ENCODE measurements at regions not wholly inside any gene's neighbourhood (a gene's known extent, or its start where the extent isn't known, plus 50 kb on each side); places are given as distances from the start of the nearest gene placed in this dataset.

DNA sequence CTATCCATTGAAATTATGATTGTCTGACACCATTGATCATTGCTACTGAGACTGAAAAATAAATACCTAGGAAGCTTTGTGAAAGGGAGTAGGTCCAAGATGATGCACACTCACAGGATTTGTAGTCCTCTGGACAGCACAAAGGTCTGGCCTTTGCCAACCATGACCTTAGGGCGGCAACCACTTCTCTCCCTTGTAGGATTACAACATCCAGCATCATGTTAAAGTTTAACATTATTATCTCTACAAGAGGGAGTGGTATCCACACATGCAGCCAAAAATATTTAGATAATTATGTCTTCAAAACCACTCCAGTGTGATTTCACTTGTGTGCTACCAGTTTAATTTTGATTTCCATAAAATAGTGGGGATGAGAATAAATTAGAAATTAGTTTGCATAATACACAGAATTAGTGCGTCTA is 51.1 kb upstream of the NHSL1 start:
- no peak for DNase-seq (ENCODE audit: low read depth in 3 of 3, low spot score in 2 of 3)

DNA sequence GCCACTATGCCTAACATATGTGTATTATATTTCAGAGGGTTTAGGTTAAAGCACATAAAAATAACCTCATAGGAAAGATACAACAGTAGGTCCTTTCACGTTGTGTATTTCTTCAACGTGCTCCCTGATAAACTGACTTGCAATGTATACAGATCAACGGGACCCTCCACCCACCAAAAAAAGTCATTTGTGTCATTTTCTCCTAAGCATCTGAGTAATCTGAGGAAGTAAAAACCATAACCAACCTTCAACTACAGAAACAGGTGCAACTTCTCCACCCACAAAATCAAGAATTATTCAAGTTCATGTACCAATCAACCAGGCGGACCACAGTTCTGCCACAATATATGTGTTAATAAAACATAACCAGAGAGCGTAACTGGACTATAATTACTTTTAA is 54.9 kb upstream of the NHSL1 start:
- DNase-seq (ENCODE audit: low read depth in 3 of 3, low spot score in 2 of 3), result no peak

DNA sequence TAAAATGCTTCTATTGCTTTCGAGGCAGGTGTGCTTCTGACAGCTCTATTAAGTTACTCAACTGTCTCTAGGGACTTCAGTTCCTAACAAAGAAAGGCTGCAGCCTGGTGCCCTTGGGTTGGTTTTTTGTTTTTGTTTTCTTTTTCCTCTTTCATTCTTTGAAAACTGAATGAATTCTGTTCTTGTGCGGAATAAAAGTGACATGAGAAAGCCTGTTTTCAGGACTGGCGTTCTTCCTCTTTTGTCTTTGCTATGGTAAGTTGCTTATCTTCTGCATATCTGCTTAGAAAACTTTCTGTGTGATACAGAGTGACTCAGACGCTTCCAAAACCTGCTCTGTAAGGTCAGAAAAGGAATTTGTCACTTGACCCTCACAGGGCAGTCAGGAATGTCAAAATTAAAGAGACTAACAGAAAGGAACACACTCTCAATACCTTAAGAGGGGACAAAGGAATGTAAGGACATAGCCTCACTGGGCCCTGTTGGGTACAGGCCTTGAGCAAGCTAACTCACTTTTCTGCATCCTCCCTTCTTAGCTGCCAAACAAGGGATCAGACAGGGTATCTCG is 56.2 kb upstream of the NHSL1 start:
- no peak for DNase-seq (ENCODE audit: low read depth in 3 of 3, low spot score in 2 of 3)

DNA sequence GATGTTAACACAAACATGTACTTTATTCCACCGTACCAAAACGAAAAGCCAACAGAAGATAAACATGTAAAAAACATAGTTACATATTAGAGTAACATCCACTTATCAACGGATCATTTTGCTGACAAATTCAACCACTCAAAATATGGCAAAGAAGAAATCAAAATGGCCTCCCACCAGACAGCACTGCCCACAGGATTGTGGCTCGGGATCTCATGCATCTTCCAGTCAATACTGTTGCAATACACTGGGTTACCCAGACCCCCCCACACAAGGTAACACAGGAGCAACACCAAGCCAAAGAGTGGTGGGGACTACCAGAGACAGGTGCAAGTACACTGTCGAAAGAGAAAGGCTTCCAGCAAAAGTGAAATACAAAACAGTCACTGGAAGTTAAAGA is 57.9 kb upstream of the NHSL1 start:
- DNase-seq (ENCODE audit: low read depth in 3 of 3, low spot score in 2 of 3), result no peak

DNA sequence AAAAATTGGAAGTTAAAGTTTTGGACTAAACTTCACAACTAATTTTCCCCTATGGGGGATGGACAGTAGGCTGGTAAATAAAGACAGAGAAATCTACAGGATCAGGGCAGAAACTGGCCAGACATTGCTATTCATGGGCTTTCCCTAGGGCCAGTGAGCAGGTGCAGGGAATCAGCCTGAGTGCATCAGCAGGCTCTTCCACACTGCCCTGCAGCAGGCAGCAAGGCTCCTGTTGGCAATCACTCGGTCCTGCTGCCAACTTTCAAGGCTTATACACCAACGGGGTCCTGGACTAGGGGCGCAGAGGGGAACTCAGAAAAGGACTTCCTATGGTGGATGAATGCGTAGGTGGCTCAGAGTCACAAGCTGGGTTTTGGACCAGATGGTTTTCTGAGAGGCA is 59.8 kb upstream of the NHSL1 start:
- DNase-seq (ENCODE audit: low read depth in 3 of 3, low spot score in 2 of 3), result no peak

DNA sequence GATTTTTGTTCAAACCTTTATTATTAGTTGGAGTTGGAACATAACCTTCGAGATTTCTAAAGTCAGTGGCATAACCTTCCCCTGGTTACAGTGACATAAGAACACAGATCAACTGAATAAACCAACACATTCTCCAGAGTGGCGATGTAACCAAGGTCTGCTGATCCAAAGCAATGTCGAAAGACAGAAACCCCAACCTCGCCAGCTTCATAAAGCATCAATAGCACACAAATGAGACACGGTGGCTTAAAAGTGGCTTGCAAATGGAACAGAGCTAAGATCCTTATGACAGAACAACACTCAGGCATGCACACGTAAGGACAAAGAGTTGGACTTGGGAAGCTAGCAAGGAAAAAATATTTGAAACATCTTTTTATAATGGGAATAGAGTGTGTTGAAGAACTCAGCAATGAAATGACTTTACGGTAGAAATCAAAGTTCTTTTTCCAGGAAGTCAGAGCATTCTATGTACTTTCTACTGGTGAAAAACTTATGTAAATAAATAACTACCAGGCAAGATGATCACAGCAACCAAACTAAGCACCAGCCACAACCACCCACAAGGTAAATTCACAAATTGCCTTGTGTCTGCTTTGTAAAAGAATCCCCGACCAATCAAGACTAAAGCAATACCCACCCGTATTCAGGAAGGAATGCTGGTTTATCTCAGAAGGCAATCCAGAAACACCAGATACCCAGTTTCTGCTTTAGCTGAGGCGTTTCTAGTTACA is 61.0 kb upstream of the NHSL1 start:
- no peak for DNase-seq (ENCODE audit: low read depth in 3 of 3, low spot score in 2 of 3)

DNA sequence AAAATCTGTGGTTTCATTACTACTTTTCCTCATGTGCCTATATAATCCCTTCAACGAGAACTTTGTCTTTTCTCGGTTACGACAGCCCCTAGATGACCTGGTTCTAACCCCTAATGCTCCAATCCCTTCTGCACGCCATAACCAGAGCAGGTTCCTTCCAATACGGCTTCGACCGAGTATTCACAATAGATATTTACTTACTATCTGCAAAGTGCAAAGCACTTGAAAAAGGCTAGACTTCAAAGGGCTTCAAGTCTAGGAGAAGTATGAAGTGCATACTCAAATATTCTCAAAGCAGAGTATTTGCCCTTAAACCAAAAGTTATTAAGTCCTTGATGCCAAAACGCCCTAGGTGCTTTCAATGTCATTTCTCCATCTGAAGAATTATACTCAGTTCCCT is 63.4 kb upstream of the NHSL1 start:
- no peak for DNase-seq (ENCODE audit: low read depth in 3 of 3, low spot score in 2 of 3)

DNA sequence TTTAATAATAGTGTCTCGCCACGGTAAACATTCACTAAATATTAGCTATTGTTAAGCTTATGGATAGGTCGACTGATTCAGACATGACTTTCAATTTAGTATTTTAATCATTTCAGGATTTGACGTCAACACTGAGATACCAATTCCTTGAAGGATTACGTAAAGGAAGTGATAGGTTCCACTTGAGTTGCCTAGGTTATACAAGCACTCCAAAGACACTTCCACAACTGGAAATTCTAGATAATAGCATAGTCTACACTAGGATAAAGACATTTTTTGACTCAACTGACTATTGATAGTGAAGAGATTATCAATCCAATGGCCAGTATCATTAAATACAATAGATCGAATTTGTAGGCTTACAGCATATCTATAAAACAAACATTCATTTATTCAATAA is 63.9 kb upstream of the NHSL1 start:
- no peak for DNase-seq (ENCODE audit: low read depth in 3 of 3, low spot score in 2 of 3)

DNA sequence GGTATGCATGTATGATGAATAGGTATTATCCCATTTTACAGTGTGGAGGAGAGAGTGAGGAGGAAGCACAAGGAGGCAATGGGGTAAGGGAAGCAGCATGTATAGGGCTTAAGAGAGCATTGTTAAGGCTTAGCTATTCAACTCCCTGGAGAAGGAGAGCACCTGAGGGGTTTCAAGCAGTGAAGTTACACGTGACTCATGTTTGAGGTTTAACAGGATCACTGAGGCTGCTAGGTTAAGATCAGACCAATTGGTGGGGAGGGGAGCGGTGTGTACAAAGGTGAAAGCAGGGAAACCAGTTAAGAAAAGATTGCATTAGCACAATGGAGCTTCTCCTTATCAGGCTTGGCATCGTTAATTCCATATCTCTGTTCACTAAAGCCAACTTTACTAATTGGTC is 64.4 kb upstream of the NHSL1 start:
- DNase-seq (ENCODE audit: low read depth in 3 of 3, low spot score in 2 of 3), result no peak

DNA sequence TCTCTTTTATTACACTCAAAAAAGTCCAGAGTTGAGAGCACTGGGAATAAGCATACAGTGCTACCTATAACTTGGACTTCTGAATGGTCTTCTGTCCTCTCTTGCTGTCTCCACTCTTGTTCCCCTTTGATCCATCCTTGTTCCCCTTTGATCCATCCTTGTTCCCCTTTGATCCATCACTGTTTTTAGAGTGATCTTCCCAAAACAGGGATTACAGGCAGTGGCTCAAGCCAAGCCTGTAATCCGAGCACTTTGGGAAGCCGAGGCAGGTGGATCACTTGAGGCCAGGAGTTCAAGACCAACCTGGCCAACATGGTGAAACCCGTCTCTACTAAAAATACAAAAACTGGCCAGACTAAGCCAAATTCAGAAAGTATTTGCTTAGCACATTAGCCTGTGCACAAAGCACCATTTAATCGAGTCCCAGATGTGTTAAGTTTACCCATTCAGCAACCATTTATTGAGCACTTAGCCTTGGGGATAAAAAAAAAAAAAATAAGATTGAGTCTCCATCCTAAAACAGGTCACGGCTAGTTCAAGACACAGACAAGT is 65.0 kb upstream of the NHSL1 start:
- no peak for DNase-seq (ENCODE audit: low read depth in 3 of 3, low spot score in 2 of 3)

DNA sequence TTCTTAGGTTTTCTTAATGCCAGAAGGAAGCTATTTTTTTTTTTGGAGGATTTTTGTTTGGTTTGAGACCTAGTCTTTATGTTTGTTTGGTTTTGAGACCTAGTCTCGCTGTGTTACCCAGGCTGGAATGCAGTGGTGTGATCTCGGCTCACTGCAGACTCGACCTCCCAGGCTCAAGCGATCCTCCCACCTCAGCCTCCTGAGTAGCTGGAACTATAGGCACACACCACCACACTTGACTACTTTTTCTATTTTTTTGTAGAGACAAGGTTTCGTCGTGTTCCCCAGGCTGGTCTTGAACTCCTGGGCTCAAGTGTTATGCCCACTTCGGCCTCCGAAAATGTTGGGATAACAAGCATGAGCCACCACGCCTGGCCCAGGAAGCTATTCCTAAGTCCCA is 67.8 kb upstream of the NHSL1 start:
- DNase-seq (ENCODE audit: low read depth in 3 of 3, low spot score in 2 of 3), result no peak

DNA sequence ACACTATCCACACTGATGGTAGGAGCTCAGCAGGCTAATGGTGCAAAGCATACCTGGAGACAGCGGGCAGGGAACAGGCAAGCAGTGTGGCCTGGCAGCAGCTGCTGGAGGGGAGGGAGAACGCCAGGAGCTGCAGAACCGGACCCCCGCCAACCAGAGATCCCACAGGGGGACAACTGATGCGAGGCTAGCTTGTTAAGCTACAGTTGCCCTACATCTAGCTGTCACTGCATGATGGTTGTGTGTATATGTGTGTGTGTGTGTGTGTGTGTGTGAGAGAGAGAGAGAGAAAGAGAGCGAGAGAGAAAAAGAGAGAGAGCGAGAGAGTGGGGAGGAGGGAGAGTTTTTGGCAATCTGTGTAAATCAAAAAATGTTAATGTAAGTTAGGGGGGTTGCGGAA is 69.7 kb upstream of the NHSL1 start:
- no peak for DNase-seq (ENCODE audit: low read depth in 3 of 3, low spot score in 2 of 3)

DNA sequence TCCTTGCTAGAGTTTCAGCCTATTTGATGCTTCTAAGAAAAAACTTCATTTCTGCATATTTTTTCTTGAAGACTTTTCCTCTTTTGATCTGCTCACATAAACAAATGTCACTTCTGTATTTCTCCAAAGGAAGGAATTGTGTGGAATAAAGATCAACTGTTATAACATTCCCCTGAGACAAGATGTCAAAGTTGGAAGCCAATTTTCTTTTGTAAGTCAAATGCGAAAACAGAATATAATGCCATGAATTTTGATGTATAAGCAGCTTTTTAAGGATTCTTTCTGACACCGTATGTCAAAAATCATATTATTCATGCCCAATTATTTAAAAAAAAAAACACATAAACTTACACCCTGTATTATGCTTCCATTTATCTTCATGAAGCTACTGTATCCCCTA is 70.3 kb upstream of the NHSL1 start:
- DNase-seq (ENCODE audit: low read depth in 3 of 3, low spot score in 2 of 3), result no peak

DNA sequence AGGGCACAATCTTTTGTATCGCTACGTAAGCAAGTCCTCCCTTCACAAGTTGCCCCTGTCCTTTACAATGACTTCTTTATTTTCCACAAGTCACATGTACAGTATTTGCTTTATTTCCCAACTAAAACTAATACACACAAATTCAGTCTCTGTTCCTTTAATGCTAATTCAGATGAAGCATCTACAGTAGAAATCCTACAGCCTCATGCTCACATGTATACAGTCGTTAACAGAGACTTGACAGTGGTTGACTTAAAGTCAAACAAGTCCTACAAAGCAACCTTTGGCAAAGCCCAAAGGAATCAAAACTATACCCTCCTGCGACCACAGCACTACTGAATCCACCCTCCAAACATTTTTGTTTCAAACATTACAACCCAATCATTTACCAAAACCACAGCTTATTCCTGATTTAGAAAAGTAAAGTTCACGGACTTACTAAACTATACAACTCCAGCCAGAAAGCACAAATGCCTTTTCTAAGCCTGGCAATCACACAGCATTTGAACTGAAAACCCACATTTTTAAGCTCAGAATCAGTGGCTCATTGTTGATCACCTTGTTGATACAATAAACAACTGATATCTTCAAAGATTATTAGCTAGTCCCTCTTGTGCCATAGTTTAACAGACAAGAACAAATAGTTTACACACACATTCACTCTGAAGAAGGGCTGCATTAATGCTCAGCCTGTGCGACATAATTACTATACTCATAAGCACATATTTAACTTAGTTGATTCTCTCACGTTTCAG is 70.9 kb upstream of the NHSL1 start:
- DNase-seq (ENCODE audit: low read depth in 3 of 3, low spot score in 2 of 3), result no peak

DNA sequence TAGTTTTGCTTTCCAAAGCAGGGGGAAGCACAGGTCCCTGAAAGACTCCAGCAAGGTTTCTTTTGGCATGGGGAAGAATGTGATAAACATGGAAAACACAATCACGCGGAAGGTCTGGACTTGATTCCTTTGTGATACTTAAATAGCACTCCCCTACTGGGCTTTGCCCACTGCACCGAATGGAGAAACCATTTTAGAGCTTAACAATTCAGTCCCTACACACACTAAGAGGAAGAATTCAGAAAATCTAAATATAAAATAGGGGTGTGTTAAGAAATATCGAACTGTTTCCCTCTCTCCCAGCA is 71.4 kb upstream of the NHSL1 start:
- DNase-seq (ENCODE audit: low read depth in 3 of 3, low spot score in 2 of 3), result no peak

DNA sequence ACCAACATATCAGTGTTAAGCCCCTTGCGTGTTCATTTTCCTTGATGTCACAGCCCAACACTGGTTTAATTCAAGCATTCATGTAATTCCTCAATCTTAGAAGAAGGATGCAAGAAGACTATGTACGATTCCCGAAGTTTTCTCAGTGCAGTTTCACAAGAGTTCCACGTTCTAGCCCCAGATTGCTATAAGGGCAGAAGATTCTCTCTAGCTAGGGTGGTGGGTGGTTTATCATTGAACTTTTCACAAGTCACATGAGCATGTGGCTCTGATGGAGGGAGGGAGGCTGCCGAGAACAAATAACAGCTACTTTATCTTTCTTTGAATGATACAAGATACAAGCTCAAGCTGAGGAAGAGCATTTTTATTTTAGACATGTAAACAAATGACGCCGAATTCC is 71.9 kb upstream of the NHSL1 start:
- DNase-seq (ENCODE audit: low read depth in 3 of 3, low spot score in 2 of 3), result no peak

DNA sequence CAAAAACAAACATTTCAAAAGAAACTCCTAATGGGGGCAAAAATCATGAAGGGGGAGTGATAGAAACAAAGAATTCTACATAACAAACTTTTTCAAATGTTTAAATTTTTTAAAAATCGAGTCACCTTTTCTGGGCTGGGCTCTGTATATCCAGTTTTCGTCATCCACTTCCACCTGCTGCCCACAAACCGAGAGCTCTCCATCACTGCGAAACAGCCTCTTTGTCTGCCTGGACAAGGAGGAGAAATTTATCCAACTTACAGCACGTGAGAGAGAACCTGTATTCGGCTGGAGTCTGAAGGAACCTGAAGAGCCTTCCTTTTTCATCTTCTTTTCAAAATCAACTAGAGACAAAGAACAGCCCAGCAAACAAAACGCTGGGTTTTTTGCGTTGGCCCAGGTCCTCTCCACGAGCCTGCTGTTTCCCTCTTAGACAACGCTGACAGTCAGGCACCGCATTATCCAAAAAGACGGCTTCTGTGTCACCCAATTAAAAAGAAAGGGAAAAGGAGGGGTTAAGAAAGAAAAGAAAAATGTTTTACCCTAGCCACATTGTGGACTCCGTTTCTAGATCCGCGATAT is 72.4 kb upstream of the NHSL1 start:
- DNase-seq (ENCODE audit: low read depth in 3 of 3, low spot score in 2 of 3), result no peak

DNA sequence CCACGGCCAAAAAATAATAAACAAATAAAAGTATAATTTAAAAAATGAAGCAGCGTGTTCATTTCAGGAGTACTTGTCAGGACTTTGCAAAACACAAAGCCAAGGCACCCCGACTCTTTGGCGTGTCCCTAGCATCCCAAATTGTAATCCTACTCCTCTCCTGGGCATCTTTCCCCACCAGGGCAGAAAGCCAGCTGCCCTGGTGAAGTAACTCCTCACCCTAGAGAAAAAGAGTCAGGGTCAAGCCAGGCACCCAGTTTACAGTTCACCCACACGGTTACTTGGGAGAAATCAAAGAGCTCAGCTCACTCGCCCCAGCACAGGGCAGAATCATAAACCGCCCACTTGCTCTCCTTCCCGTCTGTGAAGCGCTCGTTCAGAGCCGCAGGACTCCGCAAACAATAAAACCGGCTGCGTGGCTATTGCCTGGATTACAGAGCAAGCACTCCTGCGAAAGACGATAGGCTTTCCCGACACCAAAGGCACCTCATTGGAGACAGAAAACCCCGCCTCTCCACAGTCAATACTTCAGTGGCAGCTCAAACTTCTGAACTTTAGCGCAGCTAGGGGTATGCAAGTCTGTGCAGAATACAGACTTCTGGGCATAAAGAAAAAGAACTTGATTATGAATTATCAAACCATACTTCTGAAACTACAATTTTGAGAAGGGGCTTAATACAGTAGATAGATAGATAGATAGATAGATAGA is 73.0 kb upstream of the NHSL1 start:
- no peak for DNase-seq (ENCODE audit: low read depth in 3 of 3, low spot score in 2 of 3)

DNA sequence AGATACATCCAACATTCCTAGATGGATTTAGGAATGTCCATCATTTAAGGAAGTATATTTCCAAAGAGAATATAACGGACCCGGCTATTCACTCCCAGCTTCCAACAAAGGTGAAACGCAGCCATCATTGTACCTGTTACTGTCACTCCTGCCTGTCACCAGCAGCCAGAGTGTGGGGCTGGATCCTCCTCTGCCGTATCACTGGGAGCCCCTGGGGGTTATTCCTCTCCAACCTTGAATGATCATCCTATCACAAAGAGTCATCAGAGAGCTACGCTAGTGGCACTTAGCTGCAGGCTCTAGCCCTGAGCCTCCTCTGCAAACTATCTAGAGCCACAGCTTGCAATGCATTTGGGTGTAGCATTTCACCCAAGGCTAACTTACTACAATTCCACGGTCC is 73.6 kb upstream of the NHSL1 start:
- DNase-seq (ENCODE audit: low read depth in 3 of 3, low spot score in 2 of 3), result no peak

DNA sequence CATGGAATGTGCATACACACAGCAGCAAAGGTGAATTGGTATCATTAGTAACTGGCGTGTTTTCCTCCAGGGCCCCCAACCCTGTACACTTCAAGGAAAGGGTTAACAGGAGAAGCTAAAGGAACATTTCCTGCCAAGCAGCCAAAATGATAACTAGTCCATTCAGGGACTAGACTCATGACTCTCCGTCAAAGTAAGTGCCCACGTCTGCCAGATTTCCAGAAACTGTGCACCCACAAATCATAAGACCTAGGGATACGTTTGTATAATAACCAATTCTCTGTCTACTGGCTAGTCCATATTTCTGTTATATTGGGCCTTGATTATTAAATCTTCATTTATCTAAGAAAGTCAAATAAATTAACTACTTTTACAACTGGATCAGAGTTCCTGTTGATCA is 76.0 kb upstream of the NHSL1 start:
- no peak for DNase-seq (ENCODE audit: low read depth in 3 of 3, low spot score in 2 of 3)

DNA sequence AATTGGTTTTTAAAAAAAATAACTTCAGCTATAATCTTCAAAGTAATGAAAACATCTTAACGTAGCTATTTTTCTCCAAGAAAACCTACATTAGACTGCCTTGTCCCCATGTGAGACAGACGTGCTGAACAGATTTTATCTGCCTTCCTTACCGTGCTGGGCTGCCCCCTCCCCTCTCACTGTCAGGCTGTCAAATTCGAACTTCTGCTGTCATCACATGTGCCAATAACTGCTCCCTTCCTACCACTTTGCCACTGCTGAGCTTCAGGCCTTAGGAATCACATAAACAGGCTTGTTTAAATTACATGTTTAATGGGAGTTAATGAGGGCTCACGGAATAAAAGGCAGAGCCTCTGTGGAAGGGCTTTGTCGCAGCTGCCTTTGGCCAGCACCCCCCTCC is 77.0 kb upstream of the NHSL1 start:
- DNase-seq (ENCODE audit: low read depth in 3 of 3, low spot score in 2 of 3), result no peak
